Ovary (tissue), 3 donors: ENCODE measurements at regions not wholly inside any gene's neighbourhood (a gene's known extent, or its start where the extent isn't known, plus 50 kb on each side); places are given as distances from the start of the nearest gene placed in this dataset.

Source experiments
- CTCF ChIP-seq, 3 donors: fragments of 450-650 bp in 2 of 3; fragments of 200-600 bp in 1 of 3; IDR thresholded peaks; one replicate each; pipeline versions ENCODE4 v1.5.1 to v1.8.0; 2016 to 2022; ENCODE audit warnings: antibody characterized with exemption in 3 of 3, mild to moderate bottlenecking in 1 of 3
- POLR2A ChIP-seq: fragments of 450-650 bp; IDR thresholded peaks from one replicate; pipeline ENCODE4 v1.6.1; 2017; ENCODE audit warnings: antibody characterized with exemption, mild to moderate bottlenecking, moderate library complexity
- donor health status: DM: no; HTN: no; CAD: no.

GRCh38 chr2:66840321-66841002 is 405.5 kb downstream of the MEIS1 start:
- TF ChIP-seq CTCF (IDR thresholded peaks at IDR 0.05), result no peak
- TF ChIP-seq POLR2A, result no peak
